ENCODE measurements at regions not wholly inside any gene's neighbourhood (a gene's known extent, or its start where the extent isn't known, plus 50 kb on each side); places are given as distances from the start of the nearest gene placed in this dataset.

GRCh38 chr10:43765516-43765915, 116.8 kb upstream of the ZNF32 start (continued):
- TF ChIP-seq ARNTL (CRISPR knock-in tag; IDR thresholded peaks at IDR 0.05; ENCODE audit: borderline replicate concordance, low read depth) (no peak), ESRRG (CRISPR knock-in tag; IDR thresholded peaks at IDR 0.05) (no peak), ZNF8 (CRISPR knock-in tag; IDR thresholded peaks at IDR 0.05) (no peak), TSHZ2 (CRISPR knock-in tag; IDR thresholded peaks at IDR 0.05) (no peak), ZNF565 (CRISPR knock-in tag; conservative IDR thresholded peaks at IDR 0.05; ENCODE audit: low read depth) (no peak), OSR1 (CRISPR knock-in tag; IDR thresholded peaks at IDR 0.05) (no peak), ZNF70 (CRISPR knock-in tag; IDR thresholded peaks at IDR 0.05) (no peak)
- TF ChIP-seq, protein P1, sequence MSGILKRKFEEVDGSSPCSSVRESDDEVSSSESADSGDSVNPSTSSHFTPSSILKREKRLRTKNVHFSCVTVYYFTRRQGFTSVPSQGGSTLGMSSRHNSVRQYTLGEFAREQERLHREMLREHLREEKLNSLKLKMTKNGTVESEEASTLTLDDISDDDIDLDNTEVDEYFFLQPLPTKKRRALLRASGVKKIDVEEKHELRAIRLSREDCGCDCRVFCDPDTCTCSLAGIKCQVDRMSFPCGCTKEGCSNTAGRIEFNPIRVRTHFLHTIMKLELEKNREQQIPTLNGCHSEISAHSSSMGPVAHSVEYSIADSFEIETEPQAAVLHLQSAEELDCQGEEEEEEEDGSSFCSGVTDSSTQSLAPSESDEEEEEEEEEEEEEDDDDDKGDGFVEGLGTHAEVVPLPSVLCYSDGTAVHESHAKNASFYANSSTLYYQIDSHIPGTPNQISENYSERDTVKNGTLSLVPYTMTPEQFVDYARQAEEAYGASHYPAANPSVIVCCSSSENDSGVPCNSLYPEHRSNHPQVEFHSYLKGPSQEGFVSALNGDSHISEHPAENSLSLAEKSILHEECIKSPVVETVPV (CRISPR knock-in tag; IDR thresholded peaks at IDR 0.05), result no peak

- TF ChIP-seq TOX (CRISPR knock-in tag; IDR thresholded peaks at IDR 0.05; ENCODE audit: borderline replicate concordance), result no peak
- TF ChIP-seq, protein P1 (CRISPR knock-in tag; IDR thresholded peaks at IDR 0.05), result no peak
- TF ChIP-seq ARNTL (CRISPR knock-in tag; IDR thresholded peaks at IDR 0.05; ENCODE audit: borderline replicate concordance, low read depth), result no peak
- TF ChIP-seq ESRRG (CRISPR knock-in tag; IDR thresholded peaks at IDR 0.05), result no peak
- TF ChIP-seq SNAI2 (CRISPR knock-in tag; IDR thresholded peaks at IDR 0.05), result no peak
- TF ChIP-seq ZFP3 (CRISPR knock-in tag; IDR thresholded peaks at IDR 0.05), result no peak
- TF ChIP-seq, protein P2, sequence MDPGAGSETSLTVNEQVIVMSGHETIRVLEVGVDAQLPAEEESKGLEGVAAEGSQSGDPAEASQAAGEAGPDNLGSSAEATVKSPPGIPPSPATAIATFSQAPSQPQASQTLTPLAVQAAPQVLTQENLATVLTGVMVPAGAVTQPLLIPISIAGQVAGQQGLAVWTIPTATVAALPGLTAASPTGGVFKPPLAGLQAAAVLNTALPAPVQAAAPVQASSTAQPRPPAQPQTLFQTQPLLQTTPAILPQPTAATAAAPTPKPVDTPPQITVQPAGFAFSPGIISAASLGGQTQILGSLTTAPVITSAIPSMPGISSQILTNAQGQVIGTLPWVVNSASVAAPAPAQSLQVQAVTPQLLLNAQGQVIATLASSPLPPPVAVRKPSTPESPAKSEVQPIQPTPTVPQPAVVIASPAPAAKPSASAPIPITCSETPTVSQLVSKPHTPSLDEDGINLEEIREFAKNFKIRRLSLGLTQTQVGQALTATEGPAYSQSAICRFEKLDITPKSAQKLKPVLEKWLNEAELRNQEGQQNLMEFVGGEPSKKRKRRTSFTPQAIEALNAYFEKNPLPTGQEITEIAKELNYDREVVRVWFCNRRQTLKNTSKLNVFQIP (CRISPR knock-in tag; IDR thresholded peaks at IDR 0.05; ENCODE audit: borderline replicate concordance, low read depth), result no peak
- no peak for TF ChIP-seq CSDC2 (CRISPR knock-in tag; IDR thresholded peaks at IDR 0.05)
- no peak for ATAC-seq
Observed at GRCh38 chr10:43763846-43764245, 115.2 kb upstream of the ZNF32 start.

DNA sequence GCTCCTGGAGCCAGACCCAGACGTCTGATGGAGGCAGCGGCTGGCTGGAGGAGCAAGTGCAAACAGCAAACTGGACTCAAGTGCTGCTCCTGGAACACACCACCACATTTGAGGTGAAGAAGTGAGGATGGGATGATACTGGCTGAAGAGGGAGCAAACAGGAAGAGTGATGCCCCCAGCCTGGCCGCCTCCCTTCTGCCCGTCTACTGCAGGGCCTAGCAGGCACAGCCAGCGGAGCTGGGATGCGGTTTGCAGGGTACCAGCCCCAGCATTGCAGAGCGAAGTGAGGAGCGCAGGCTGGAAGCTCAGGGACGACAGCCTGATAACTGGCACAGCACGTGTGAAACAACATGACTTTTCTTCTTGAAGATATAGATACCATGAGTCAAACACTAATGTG, 111.8 kb upstream of the ZNF32 start:
- ATAC-seq, result no peak
- TF ChIP-seq OSR1 (CRISPR knock-in tag; IDR thresholded peaks at IDR 0.05) (no peak), TCF4 (CRISPR knock-in tag; IDR thresholded peaks at IDR 0.05; ENCODE audit: borderline replicate concordance) (no peak), CSDC2 (CRISPR knock-in tag; IDR thresholded peaks at IDR 0.05) (no peak), TOX (CRISPR knock-in tag; IDR thresholded peaks at IDR 0.05; ENCODE audit: borderline replicate concordance) (no peak), ZFP3 (CRISPR knock-in tag; IDR thresholded peaks at IDR 0.05) (no peak), ZNF8 (CRISPR knock-in tag; IDR thresholded peaks at IDR 0.05) (no peak), SNAI2 (CRISPR knock-in tag; IDR thresholded peaks at IDR 0.05) (no peak), ZFP30 (CRISPR knock-in tag; IDR thresholded peaks at IDR 0.05) (no peak), ZNF565 (CRISPR knock-in tag; conservative IDR thresholded peaks at IDR 0.05; ENCODE audit: low read depth) (no peak), ZC3H10 (CRISPR knock-in tag; IDR thresholded peaks at IDR 0.05) (no peak), TSHZ2 (CRISPR knock-in tag; IDR thresholded peaks at IDR 0.05) (no peak)
- TF ChIP-seq, protein P2 (CRISPR knock-in tag; IDR thresholded peaks at IDR 0.05; ENCODE audit: borderline replicate concordance, low read depth), result no peak

Data from SK-N-SH treated with all-trans-retinoic acid at 6 μM for 48 hours (cell line).